Activated CD8-positive, alpha-beta T cell treated with anti-CD3 and anti-CD28 coated beads for 36 hours (primary cell): ENCODE measurements at regions not wholly inside any gene's neighbourhood (a gene's known extent, or its start where the extent isn't known, plus 50 kb on each side); places are given as distances from the start of the nearest gene placed in this dataset.
"Not testable (repeated sequence)": the region's sequence is repeated elsewhere in the genome, so short reads cannot be mapped to it uniquely, and the experiment has no call there.

Source experiments
- ATAC-seq: fragments of 200-7000 bp; cut with Tn5 transposase; one replicate; pipeline ENCODE4 v1.10.0; 2021; ENCODE audit warnings: mild to moderate bottlenecking, moderate library complexity
- CTCF ChIA-PET: fragments of 350-600 bp; sonication (Branson Sonifier 250); formaldehyde crosslinking; loops from one replicate; lab custom pipeline; 2021; ENCODE audit warnings: antibody characterized with exemption; lab: Charles Lee
- POLR2A ChIA-PET: fragments of 350-600 bp; sonication (Branson Sonifier 250); formaldehyde crosslinking; loops from one replicate; lab custom pipeline; 2021; ENCODE audit warnings: antibody characterized with exemption; lab: Charles Lee
- DNase-seq: peaks from one replicate; pipeline ENCODE4 v3.0.0-alpha.2; 2020
- H3K27ac Mint-ChIP-seq: one replicate; pipeline ENCODE4 v1.8.0; 2021; ENCODE audit warnings: mild to moderate bottlenecking, mixed read lengths
- H3K27me3 Mint-ChIP-seq: one replicate; pipeline ENCODE4 v1.8.0; 2021; ENCODE audit warnings: mixed read lengths
- H3K36me3 Mint-ChIP-seq: one replicate; pipeline ENCODE4 v1.8.0; 2021; ENCODE audit warnings: low read depth, mixed read lengths
- H3K4me1 Mint-ChIP-seq: one replicate; pipeline ENCODE4 v1.8.0; 2021; ENCODE audit warnings: low read depth, mixed read lengths
- H3K4me3 Mint-ChIP-seq: one replicate; pipeline ENCODE4 v1.8.0; 2021; ENCODE audit warnings: mild to moderate bottlenecking, moderate library complexity, mixed read lengths
- H3K9me3 Mint-ChIP-seq: one replicate; pipeline ENCODE4 v1.8.0; 2021; ENCODE audit warnings: mixed read lengths
- intact Hi-C: fragments of 100-400 bp; cut with micrococcal nuclease; formaldehyde crosslinking; loops from one replicate; pipeline ENCODE4 v1.10.0; 2022
- TF ChIP-seq, protein P1 (sequence below): fragments of 200-600 bp; IDR thresholded peaks from one replicate; pipeline ENCODE4 v1.8.0; 2022; ENCODE audit warnings: antibody characterized with exemption, mild to moderate bottlenecking

DNA sequence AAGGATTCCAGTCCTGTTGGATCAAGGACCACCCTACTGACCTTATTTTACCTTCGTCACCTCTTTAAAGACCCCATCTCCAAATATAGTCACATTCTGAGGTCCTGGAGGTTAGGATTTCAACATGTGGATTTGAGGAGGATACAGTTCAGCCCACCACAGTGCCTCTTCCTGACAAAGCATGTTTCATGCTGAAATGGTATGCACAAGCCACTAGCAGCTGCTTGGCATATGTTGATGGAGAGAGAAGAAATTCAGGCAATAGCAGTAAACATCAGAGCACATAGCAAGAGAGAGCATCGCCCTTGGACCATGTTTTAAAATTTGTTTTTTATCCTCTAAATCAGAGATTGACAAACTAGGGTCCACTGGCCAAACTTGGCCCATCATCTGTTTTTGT lies 172.1 kb downstream of the PRKX start:
- Mint-ChIP-seq H3K4me1 (no peaks in the 10 kb centered on the region), H3K4me3 (no peak overlapping the region), H3K9me3 (peaks cover 4% of the 10 kb centered on the region), H3K27ac (no peak overlapping the region), H3K36me3 (no peaks in the 10 kb centered on the region), H3K27me3 (peaks cover 2% of the 10 kb centered on the region)
- TF ChIP-seq, protein P1, sequence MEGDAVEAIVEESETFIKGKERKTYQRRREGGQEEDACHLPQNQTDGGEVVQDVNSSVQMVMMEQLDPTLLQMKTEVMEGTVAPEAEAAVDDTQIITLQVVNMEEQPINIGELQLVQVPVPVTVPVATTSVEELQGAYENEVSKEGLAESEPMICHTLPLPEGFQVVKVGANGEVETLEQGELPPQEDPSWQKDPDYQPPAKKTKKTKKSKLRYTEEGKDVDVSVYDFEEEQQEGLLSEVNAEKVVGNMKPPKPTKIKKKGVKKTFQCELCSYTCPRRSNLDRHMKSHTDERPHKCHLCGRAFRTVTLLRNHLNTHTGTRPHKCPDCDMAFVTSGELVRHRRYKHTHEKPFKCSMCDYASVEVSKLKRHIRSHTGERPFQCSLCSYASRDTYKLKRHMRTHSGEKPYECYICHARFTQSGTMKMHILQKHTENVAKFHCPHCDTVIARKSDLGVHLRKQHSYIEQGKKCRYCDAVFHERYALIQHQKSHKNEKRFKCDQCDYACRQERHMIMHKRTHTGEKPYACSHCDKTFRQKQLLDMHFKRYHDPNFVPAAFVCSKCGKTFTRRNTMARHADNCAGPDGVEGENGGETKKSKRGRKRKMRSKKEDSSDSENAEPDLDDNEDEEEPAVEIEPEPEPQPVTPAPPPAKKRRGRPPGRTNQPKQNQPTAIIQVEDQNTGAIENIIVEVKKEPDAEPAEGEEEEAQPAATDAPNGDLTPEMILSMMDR: no peak
- ATAC-seq (no peak), DNase-seq (no peak)
- ChIA-PET CTCF (no interaction called here), POLR2A (no interaction called here)
- intact Hi-C loops: no loop called here

- H3K4me1 Mint-ChIP-seq: no peaks in the 10 kb centered on the region
- no peak for ATAC-seq
- H3K9me3 Mint-ChIP-seq: peaks cover 4% of the 10 kb centered on the region
- ChIA-PET POLR2A (no interaction called here), CTCF (no interaction called here)
- H3K27ac Mint-ChIP-seq: no peak overlapping the region
- H3K27me3 Mint-ChIP-seq: peaks cover 6% of the 10 kb centered on the region
- H3K4me3 Mint-ChIP-seq: no peak overlapping the region
- intact Hi-C loops: no loop called here
- no peak for DNase-seq
- H3K36me3 Mint-ChIP-seq: no peaks in the 10 kb centered on the region
- TF ChIP-seq, protein P1: no peak
Measured at GRCh38 chrX:3540105-3540504, 173.3 kb downstream of the PRKX start.

DNA sequence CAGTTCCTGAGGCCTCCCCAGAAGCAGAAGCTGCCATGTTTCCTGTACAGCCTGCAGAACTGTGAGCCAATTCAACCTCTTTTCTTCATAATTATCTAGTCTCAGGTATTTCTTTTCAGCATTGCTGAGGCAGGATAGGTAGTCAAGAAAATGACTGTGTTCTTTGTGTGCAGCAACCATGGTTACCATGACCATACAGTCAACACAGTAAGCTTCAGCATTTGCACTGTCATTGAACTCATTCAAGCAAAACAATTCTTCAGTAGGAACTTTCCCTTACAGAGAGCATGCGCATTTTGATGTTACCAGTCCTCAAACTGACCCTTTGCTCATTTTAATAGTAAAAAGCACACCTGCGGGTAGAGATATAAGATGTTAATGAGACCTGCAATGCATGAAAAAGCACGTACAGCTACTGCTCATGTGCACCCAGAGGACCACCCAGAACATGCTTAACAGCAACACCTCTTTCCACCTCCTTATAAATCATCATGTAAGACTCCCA lies 180.8 kb downstream of the PRKX start:
- Mint-ChIP-seq H3K27me3 (peaks cover 6% of the 10 kb centered on the region), H3K27ac (no peak overlapping the region), H3K9me3 (no peaks in the 10 kb centered on the region), H3K36me3 (no peaks in the 10 kb centered on the region), H3K4me3 (no peak overlapping the region), H3K4me1 (no peaks in the 10 kb centered on the region)
- TF ChIP-seq, protein P1: no peak
- POLR2A ChIA-PET: no interaction called here
- intact Hi-C loops: no loop called here
- CTCF ChIA-PET: no interaction called here
- ATAC-seq (no peak), DNase-seq (no peak)

DNA sequence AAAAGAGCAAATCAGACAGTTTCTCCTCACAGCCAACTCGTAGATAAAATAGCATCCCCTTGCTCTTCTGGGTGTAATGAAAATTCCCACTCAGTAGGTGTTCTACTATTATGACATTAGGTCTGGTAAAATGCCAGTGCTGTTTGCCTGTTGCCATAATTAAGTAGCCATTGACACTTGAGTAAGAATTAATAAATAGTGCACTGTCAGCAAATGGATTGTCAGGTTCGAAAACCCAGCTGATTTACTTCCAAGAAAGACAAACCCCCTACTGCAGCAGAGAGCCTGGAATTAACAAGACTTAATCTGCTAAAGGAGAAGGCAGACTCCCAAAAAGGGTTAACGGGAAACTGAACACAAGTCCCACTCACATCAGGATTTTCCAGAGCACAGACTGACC lies 182.0 kb downstream of the PRKX start:
- ATAC-seq, CTCF ChIA-PET, H3K27ac Mint-ChIP-seq, H3K36me3 Mint-ChIP-seq, intact Hi-C loops, DNase-seq, H3K9me3 Mint-ChIP-seq, H3K4me3 Mint-ChIP-seq, H3K4me1 Mint-ChIP-seq, POLR2A ChIA-PET, H3K27me3 Mint-ChIP-seq: not testable (repeated sequence)

DNA sequence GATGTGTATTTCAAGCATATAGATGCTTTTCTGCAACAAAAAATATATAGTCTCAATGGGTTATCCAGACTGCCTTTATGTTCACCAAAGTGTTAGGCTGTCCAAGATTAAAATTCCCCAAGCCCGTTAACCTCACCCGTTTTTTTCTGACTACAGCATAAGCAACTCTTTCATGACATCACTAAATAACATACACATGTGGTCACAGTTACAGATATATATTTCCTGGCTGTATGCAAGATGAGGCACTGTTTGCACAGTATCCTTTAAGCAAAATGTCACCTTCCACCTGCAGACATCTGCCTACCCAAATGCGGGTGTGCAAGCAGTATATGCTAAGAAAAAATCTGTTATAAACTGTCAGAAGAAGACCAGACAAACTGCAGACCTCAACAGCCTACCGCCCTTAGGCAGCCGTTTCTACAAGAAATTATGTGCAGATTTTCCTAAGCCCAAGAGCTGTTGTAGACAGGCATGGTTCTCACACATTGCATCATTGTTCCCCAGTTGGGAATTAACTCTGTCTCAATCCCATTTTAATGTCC lies 183.1 kb upstream of the MXRA5 start:
- DNase-seq (no peak), ATAC-seq (no peak)
- Mint-ChIP-seq H3K9me3 (no peaks in the 10 kb centered on the region), H3K36me3 (no peaks in the 10 kb centered on the region), H3K27me3 (no peaks in the 10 kb centered on the region), H3K4me1 (no peaks in the 10 kb centered on the region), H3K4me3 (no peak overlapping the region), H3K27ac (no peak overlapping the region)
- POLR2A ChIA-PET: no interaction called here
- CTCF ChIA-PET: no interaction called here
- intact Hi-C loops: no loop called here
- TF ChIP-seq, protein P1: no peak

GRCh38 chrX:3527811-3528210 lies 181.4 kb upstream of the MXRA5 start:
- no peaks in the 10 kb centered on the region for H3K4me1 Mint-ChIP-seq
- CTCF ChIA-PET: no interaction called here
- POLR2A ChIA-PET: no interaction called here
- no peak overlapping the region for H3K4me3 Mint-ChIP-seq
- DNase-seq (no peak), ATAC-seq (no peak)
- no peaks in the 10 kb centered on the region for H3K9me3 Mint-ChIP-seq
- TF ChIP-seq, protein P1: no peak
- no peaks in the 10 kb centered on the region for H3K27me3 Mint-ChIP-seq
- H3K27ac Mint-ChIP-seq: no peak overlapping the region
- intact Hi-C loops: no loop called here
- H3K36me3 Mint-ChIP-seq: no peaks in the 10 kb centered on the region
